Gastrocnemius medialis (tissue), 4 donors: ENCODE measurements at regions not wholly inside any gene's neighbourhood (a gene's known extent, or its start where the extent isn't known, plus 50 kb on each side); places are given as distances from the start of the nearest gene placed in this dataset.

Experiments
- CTCF ChIP-seq, 5 experiments: fragments of 450-650 bp in 3 of 5; fragments of 200-600 bp in 2 of 5; sonication (generic) in 2 of 5; IDR thresholded peaks in 4 of 5; conservative IDR thresholded peaks in 1 of 5; 1 replicate in 4 of 5; 2 replicates in 1 of 5; pipeline ENCODE4 v1.5.1; 2016 to 2019; ENCODE audit warnings: antibody characterized with exemption in 5 of 5, mild to moderate bottlenecking in 3 of 5, moderate library complexity in 3 of 5
- POLR2A ChIP-seq, 2 donors: fragments of 450-650 bp; IDR thresholded peaks; one replicate each; pipeline ENCODE4 v1.6.1; 2017; ENCODE audit warnings: antibody characterized with exemption in 2 of 2, mild to moderate bottlenecking in 2 of 2, moderate library complexity in 2 of 2

- no peak for TF ChIP-seq CTCF (IDR thresholded peaks at IDR 0.05 in 4 of 5, conservative IDR thresholded peaks at IDR 0.05 in 1 of 5)
- no peak for TF ChIP-seq POLR2A (IDR thresholded peaks at IDR 0.05)
Measured at GRCh38 chr2:206869824-206870495, 69.4 kb upstream of the CPO start.
